H9 (cell line): ENCODE measurements at regions not wholly inside any gene's neighbourhood (a gene's known extent, or its start where the extent isn't known, plus 50 kb on each side); places are given as distances from the start of the nearest gene placed in this dataset.

ENCODE experiments used
- DNase-seq: peaks from one replicate; pipeline ENCODE4 v3.0.0-alpha.2; 2017
- H2AFZ ChIP-seq: one replicate; pipeline ENCODE4 v1.6.1; 2013; ENCODE audit warnings: mild to moderate bottlenecking, low read length, control low read depth, moderate library complexity
- H2AK5ac ChIP-seq: 2 replicates; pipeline ENCODE4 v1.6.1; 2013; ENCODE audit warnings: low read length, control low read depth, mixed read lengths; ENCODE audit not compliant: insufficient read length
- H2BK120ac ChIP-seq: one replicate; pipeline ENCODE4 v1.6.1; 2013; ENCODE audit warnings: low read depth, mild to moderate bottlenecking, low read length, control low read depth, inconsistent platforms; ENCODE audit not compliant: poor library complexity, severe bottlenecking
- H2BK12ac ChIP-seq: 2 replicates; pipeline ENCODE4 v1.6.1; 2013; ENCODE audit warnings: low read length, control low read depth, mixed read lengths, low read depth; ENCODE audit not compliant: insufficient read length
- H2BK15ac ChIP-seq: 2 replicates; pipeline ENCODE4 v1.6.1; 2013; ENCODE audit warnings: low read depth, low read length, control low read depth
- H2BK20ac ChIP-seq: one replicate; pipeline ENCODE4 v1.6.1; 2013; ENCODE audit warnings: low read depth, mild to moderate bottlenecking, low read length, control low read depth, inconsistent platforms; ENCODE audit not compliant: poor library complexity, severe bottlenecking
- H2BK5ac ChIP-seq: 2 replicates; pipeline ENCODE4 v1.6.1; 2013; ENCODE audit warnings: low read length, control low read depth, mixed read lengths; ENCODE audit not compliant: insufficient read length
- H3K14ac ChIP-seq: 2 replicates; pipeline ENCODE4 v1.6.1; 2013; ENCODE audit warnings: low read length, control low read depth; ENCODE audit not compliant: insufficient read depth
- H3K18ac ChIP-seq: 2 replicates; pipeline ENCODE4 v1.6.1; 2013; ENCODE audit warnings: low read depth, mild to moderate bottlenecking, mixed read lengths, low read length, control low read depth; ENCODE audit not compliant: insufficient read length
- H3K23ac ChIP-seq: 2 replicates; pipeline ENCODE4 v1.6.1; 2013; ENCODE audit warnings: low read length, control low read depth, mixed read lengths, low read depth; ENCODE audit not compliant: insufficient read length
- H3K23me2 ChIP-seq: 2 replicates; pipeline ENCODE4 v1.6.1; 2013; ENCODE audit warnings: low read depth, mild to moderate bottlenecking, mixed read lengths, low read length, control low read depth; ENCODE audit not compliant: insufficient read length, poor library complexity, severe bottlenecking
- H3K27ac ChIP-seq: 2 replicates; pipeline ENCODE4 v1.5.1; 2013; ENCODE audit warnings: low read length, control low read depth, mixed read lengths, low read depth; ENCODE audit not compliant: insufficient read length
- H3K27me3 ChIP-seq: 2 replicates; pipeline ENCODE4 v1.6.1; 2013; ENCODE audit warnings: low read length, control low read depth, inconsistent platforms; ENCODE audit not compliant: insufficient read depth
- H3K4ac ChIP-seq: 2 replicates; pipeline ENCODE4 v1.6.1; 2013; ENCODE audit warnings: low read depth, mild to moderate bottlenecking, control low read depth, inconsistent platforms, low read length, moderate library complexity
- H3K4me1 ChIP-seq: 2 replicates; pipeline ENCODE4 v1.6.1; 2013; ENCODE audit warnings: low read length, control low read depth, inconsistent platforms; ENCODE audit not compliant: insufficient read depth
- H3K4me2 ChIP-seq: 2 replicates; pipeline ENCODE4 v1.6.1; 2013; ENCODE audit warnings: low read length, control low read depth, mixed read lengths; ENCODE audit not compliant: insufficient read length, insufficient read depth
- H3K56ac ChIP-seq: 2 replicates; pipeline ENCODE4 v1.6.1; 2013; ENCODE audit warnings: low read depth, mild to moderate bottlenecking, mixed read lengths, low read length, control low read depth; ENCODE audit not compliant: insufficient read length
- H3K79me1 ChIP-seq: 2 replicates; pipeline ENCODE4 v1.6.1; 2013; ENCODE audit warnings: low read depth, mild to moderate bottlenecking, moderate library complexity, low read length, control low read depth, inconsistent platforms; ENCODE audit not compliant: insufficient read depth, poor library complexity, severe bottlenecking
- H3K79me2 ChIP-seq: 2 replicates; pipeline ENCODE4 v1.6.1; 2013; ENCODE audit warnings: low read length, control low read depth, inconsistent platforms; ENCODE audit not compliant: insufficient read depth
- H3K9ac ChIP-seq: 2 replicates; pipeline ENCODE4 v1.6.1; 2013; ENCODE audit warnings: low read length, control low read depth, mixed read lengths; ENCODE audit not compliant: insufficient read length; ENCODE audit errors: extremely low read depth
- H3K9me3 ChIP-seq: one replicate; pipeline ENCODE4 v1.6.1; 2013; ENCODE audit warnings: low read depth, low read length, inconsistent platforms; ENCODE audit not compliant: control insufficient read depth
- H3T11ph ChIP-seq: one replicate; pipeline ENCODE4 v1.6.1; 2013; ENCODE audit warnings: mild to moderate bottlenecking, low read length, control low read depth, inconsistent platforms
- H4K20me1 ChIP-seq: one replicate; pipeline ENCODE4 v1.6.1; 2013; ENCODE audit not compliant: control insufficient read depth, insufficient read length, insufficient read depth
- H4K5ac ChIP-seq: 2 replicates; pipeline ENCODE4 v1.6.1; 2013; ENCODE audit warnings: low read depth, mild to moderate bottlenecking, mixed read lengths, low read length, control low read depth; ENCODE audit not compliant: insufficient read length
- H4K8ac ChIP-seq: replicated peaks from 2 replicates; pipeline ENCODE4 v1.6.1; 2013; ENCODE audit warnings: low read length, control low read depth, mixed read lengths, low read depth; ENCODE audit not compliant: insufficient read length
- H4K91ac ChIP-seq: 2 replicates; pipeline ENCODE4 v1.6.1; 2013; ENCODE audit warnings: low read depth, mild to moderate bottlenecking, moderate library complexity, mixed read lengths, low read length, control low read depth; ENCODE audit not compliant: insufficient read length
- H3K27ac Mint-ChIP-seq, 3 experiments: 2 replicates in 2 of 3; 3 replicates in 1 of 3; pipeline ENCODE4 v1.8.0; 2020 to 2021; ENCODE audit warnings: mixed read lengths in 3 of 3, mild to moderate bottlenecking in 1 of 3, moderate library complexity in 1 of 3
- H3K27me3 Mint-ChIP-seq: 2 replicates; pipeline ENCODE4 v1.8.0; 2021; ENCODE audit warnings: low read depth, mild to moderate bottlenecking, moderate library complexity, mixed read lengths
- H3K36me3 Mint-ChIP-seq, 3 experiments: 2 replicates in 2 of 3; 3 replicates in 1 of 3; pipeline ENCODE4 v1.8.0; 2020 to 2021; ENCODE audit warnings: low read depth in 3 of 3, mixed read lengths in 3 of 3; ENCODE audit not compliant: insufficient read depth in 1 of 3
- H3K4me1 Mint-ChIP-seq, 2 experiments: 2 replicates each; pipeline ENCODE4 v1.8.0; 2020; ENCODE audit warnings: mixed read lengths in 2 of 2
- H3K4me3 Mint-ChIP-seq, 2 experiments: 2 replicates in 1 of 2; 3 replicates in 1 of 2; pipeline ENCODE4 v1.8.0; 2020 to 2021; ENCODE audit warnings: mild to moderate bottlenecking in 2 of 2, mixed read lengths in 2 of 2, moderate library complexity in 1 of 2
- H3K9me3 Mint-ChIP-seq, 2 experiments: 2 replicates in 1 of 2; 3 replicates in 1 of 2; pipeline ENCODE4 v1.8.0; 2020; ENCODE audit warnings: mild to moderate bottlenecking in 2 of 2, mixed read lengths in 2 of 2, moderate library complexity in 1 of 2
- CTCF ChIP-seq: fragments of 200-600 bp; sonication (generic); conservative IDR thresholded peaks from 3 replicates; pipeline ENCODE4 v1.8.0; 2021; ENCODE audit warnings: antibody characterized with exemption, mild to moderate bottlenecking
- WGBS: extraction: QIAGEN DNeasy Blood & Tissue Kit; methylation state at CpG from one replicate; pipeline ENCODE4 v1.1.7; 2013; ENCODE audit warnings: missing lambda C conversion rate, low lambda C conversion rate, mixed read lengths; ENCODE audit not compliant: insufficient read length; ENCODE audit errors: extremely low coverage; 5-methylcytosine and 5-hydroxymethylcytosine counted together

- no peaks in the 10 kb centered on the region for H3K23me2 ChIP-seq
- no peak overlapping the region for H3K14ac ChIP-seq
- H2AK5ac ChIP-seq, result no peak overlapping the region
- no peak overlapping the region for H3K27ac ChIP-seq
- DNase-seq, result peak; percentile 10
- no peaks in the 10 kb centered on the region for H3K4me1 Mint-ChIP-seq
- TF ChIP-seq CTCF, result no peak
- H3T11ph ChIP-seq, result no peak overlapping the region
- no peak overlapping the region for H3K23ac ChIP-seq
- no peaks in the 10 kb centered on the region for H3K9me3 ChIP-seq
- H2BK120ac ChIP-seq, result no peak overlapping the region
- H3K4me3 Mint-ChIP-seq, result no peak overlapping the region
- no CpG with 5 or more reads among the region's 2 CpGs for WGBS
- no peaks in the 10 kb centered on the region for H3K27me3 ChIP-seq
- H3K27ac Mint-ChIP-seq, result no peak overlapping the region
- H3K18ac ChIP-seq, result no peak overlapping the region
- H4K5ac ChIP-seq, result no peak overlapping the region
- H4K20me1 ChIP-seq, result no peaks in the 10 kb centered on the region
- no peaks in the 10 kb centered on the region; a peak in 1 of 7 replicates for H3K36me3 Mint-ChIP-seq
- no peak overlapping the region for H3K9ac ChIP-seq
- no peaks in the 10 kb centered on the region for H3K4me1 ChIP-seq
- H3K56ac ChIP-seq, result no peak overlapping the region
- H4K8ac ChIP-seq, result no peak overlapping the region
- no peak overlapping the region for H2BK12ac ChIP-seq
- H2AFZ ChIP-seq, result no peak overlapping the region
- H3K4me2 ChIP-seq, result no peak overlapping the region
- H2BK15ac ChIP-seq, result no peak overlapping the region
- no peak overlapping the region for H2BK20ac ChIP-seq
- no peak overlapping the region for H3K4ac ChIP-seq
- peaks cover 14% of the 10 kb centered on the region; the same call in 1 of the 2 replicates for H3K27me3 Mint-ChIP-seq
- H4K91ac ChIP-seq, result no peak overlapping the region
- no peak overlapping the region for H2BK5ac ChIP-seq
- no peaks in the 10 kb centered on the region for H3K79me2 ChIP-seq
- H3K79me1 ChIP-seq, result no peaks in the 10 kb centered on the region
- no peaks in the 10 kb centered on the region for H3K9me3 Mint-ChIP-seq
Measured at GRCh38 chr10:78596556-78596955, 472.2 kb upstream of the ZMIZ1 start.
